Chondrocyte (in vitro differentiated cells): ENCODE measurements at regions not wholly inside any gene's neighbourhood (a gene's known extent, or its start where the extent isn't known, plus 50 kb on each side); places are given as distances from the start of the nearest gene placed in this dataset.

Experiments
- DNase-seq: peaks from one replicate; pipeline ENCODE4 v3.0.0; 2021; ENCODE audit warnings: mixed read lengths, low spot score
- H3K27ac Mint-ChIP-seq: one replicate; pipeline ENCODE4 v1.8.0; 2021; ENCODE audit warnings: mild to moderate bottlenecking, moderate library complexity, mixed read lengths; ENCODE audit not compliant: unreplicated experiment
- H3K27me3 Mint-ChIP-seq: 2 replicates; pipeline ENCODE4 v1.8.0; 2021; ENCODE audit warnings: low read depth, mixed read lengths
- H3K36me3 Mint-ChIP-seq: 2 replicates; pipeline ENCODE4 v1.8.0; 2021; ENCODE audit warnings: low read depth, mixed read lengths
- H3K4me1 Mint-ChIP-seq: 2 replicates; pipeline ENCODE4 v1.8.0; 2021; ENCODE audit warnings: low read depth, mild to moderate bottlenecking, mixed read lengths
- H3K4me3 Mint-ChIP-seq: one replicate; pipeline ENCODE4 v1.8.0; 2021; ENCODE audit warnings: mild to moderate bottlenecking, moderate library complexity, mixed read lengths; ENCODE audit not compliant: unreplicated experiment
- H3K9me3 Mint-ChIP-seq: 2 replicates; pipeline ENCODE4 v1.8.0; 2021; ENCODE audit warnings: low read depth, mixed read lengths
- CTCF ChIP-seq: fragments of 200-600 bp; sonication (generic); IDR thresholded peaks from 2 replicates; pipeline ENCODE4 v1.5.0; 2021; ENCODE audit warnings: antibody characterized with exemption, mild to moderate bottlenecking, moderate library complexity

GRCh38 chr5:125505115-125505514 lies 758.7 kb upstream of the ZNF608 start:
- no peaks in the 10 kb centered on the region for H3K4me1 Mint-ChIP-seq
- H3K27me3 Mint-ChIP-seq: no peaks in the 10 kb centered on the region
- H3K36me3 Mint-ChIP-seq: no peaks in the 10 kb centered on the region
- H3K27ac Mint-ChIP-seq: no peak overlapping the region
- no peak for TF ChIP-seq CTCF
- no peak overlapping the region for H3K4me3 Mint-ChIP-seq
- no peaks in the 10 kb centered on the region for H3K9me3 Mint-ChIP-seq
- DNase-seq: no peak

- Mint-ChIP-seq H3K9me3 (no peaks in the 10 kb centered on the region), H3K36me3 (no peaks in the 10 kb centered on the region), H3K4me3 (no peak overlapping the region), H3K27ac (no peak overlapping the region), H3K4me1 (no peaks in the 10 kb centered on the region), H3K27me3 (no peaks in the 10 kb centered on the region)
- no peak for TF ChIP-seq CTCF
- DNase-seq: no peak
Observed at GRCh38 chr5:125506124-125506523, 759.7 kb upstream of the ZNF608 start.

GRCh38 chr5:125508225-125508624 lies 761.8 kb upstream of the ZNF608 start:
- Mint-ChIP-seq H3K36me3 (no peaks in the 10 kb centered on the region), H3K27me3 (no peaks in the 10 kb centered on the region)

GRCh38 chr5:125510651-125511050 lies 764.2 kb upstream of the ZNF608 start:
- no peak for DNase-seq
- Mint-ChIP-seq H3K9me3 (no peaks in the 10 kb centered on the region), H3K36me3 (no peaks in the 10 kb centered on the region), H3K27ac (no peak overlapping the region), H3K27me3 (no peaks in the 10 kb centered on the region), H3K4me1 (no peaks in the 10 kb centered on the region), H3K4me3 (no peak overlapping the region)
- no peak for TF ChIP-seq CTCF

More at GRCh38 chr5:125508225-125508624, 761.8 kb upstream of the ZNF608 start:
- Mint-ChIP-seq H3K4me1 (no peaks in the 10 kb centered on the region), H3K4me3 (no peak overlapping the region), H3K9me3 (no peaks in the 10 kb centered on the region), H3K27ac (no peak overlapping the region)
- TF ChIP-seq CTCF: no peak
- no peak for DNase-seq

- H3K36me3 Mint-ChIP-seq: no peaks in the 10 kb centered on the region
- TF ChIP-seq CTCF: no peak
- H3K4me3 Mint-ChIP-seq: no peak overlapping the region
- no peaks in the 10 kb centered on the region for H3K4me1 Mint-ChIP-seq
- no peaks in the 10 kb centered on the region for H3K27me3 Mint-ChIP-seq
- DNase-seq: no peak
- H3K27ac Mint-ChIP-seq: no peak overlapping the region
- peaks cover 6% of the 10 kb centered on the region for H3K9me3 Mint-ChIP-seq
Observed at GRCh38 chr5:125517973-125518550, 771.6 kb upstream of the ZNF608 start.
